Mucosa of rectum (tissue), 2 donors: ENCODE measurements at regions not wholly inside any gene's neighbourhood (a gene's known extent, or its start where the extent isn't known, plus 50 kb on each side); places are given as distances from the start of the nearest gene placed in this dataset.

Source experiments
- H3K27ac ChIP-seq, 2 donors: one replicate each; pipeline ENCODE4 v1.7.0; 2013; ENCODE audit warnings: inconsistent platforms in 2 of 2, low read depth in 2 of 2, low read length in 2 of 2
- H3K27me3 ChIP-seq, 2 donors: one replicate each; pipeline ENCODE4 v1.7.0; 2013; ENCODE audit warnings: low read length in 2 of 2; ENCODE audit not compliant: control insufficient read depth in 2 of 2, insufficient read depth in 2 of 2
- H3K36me3 ChIP-seq, 2 donors: one replicate each; pipeline ENCODE4 v1.7.0; 2013; ENCODE audit warnings: low read length in 2 of 2; ENCODE audit not compliant: control insufficient read depth in 2 of 2, insufficient read depth in 2 of 2
- H3K4me1 ChIP-seq, 2 donors: one replicate each; pipeline ENCODE4 v1.7.0; 2013; ENCODE audit warnings: low read length in 2 of 2, mild to moderate bottlenecking in 1 of 2; ENCODE audit not compliant: control insufficient read depth in 2 of 2, insufficient read depth in 2 of 2
- H3K4me3 ChIP-seq, 2 donors: one replicate each; pipeline ENCODE4 v1.7.0; 2013; ENCODE audit warnings: low read length in 2 of 2
- H3K9ac ChIP-seq, 2 donors: one replicate each; pipeline ENCODE4 v1.7.0; 2013; ENCODE audit warnings: low read length in 2 of 2, low read depth in 1 of 2, mild to moderate bottlenecking in 1 of 2
- H3K9me3 ChIP-seq, 2 donors: one replicate each; pipeline ENCODE4 v1.7.0; 2013; ENCODE audit warnings: low read length in 2 of 2; ENCODE audit not compliant: control insufficient read depth in 2 of 2
- donor health status: healthy.
- donor health status: Normal muscosa, but diverticular disease.

- Histone ChIP-seq H3K36me3 (no peaks in the 10 kb centered on the region), H3K27ac (no peak overlapping the region), H3K4me3 (no peak overlapping the region), H3K9me3 (no peaks in the 10 kb centered on the region), H3K9ac (no peak overlapping the region), H3K4me1 (no peaks in the 10 kb centered on the region), H3K27me3 (no peaks in the 10 kb centered on the region)
These were observed 153.9 kb upstream of the PCBD1 start for GRCh38 chr10:71042216-71042615.

- H3K27me3 ChIP-seq: no peaks in the 10 kb centered on the region
- no peak overlapping the region for H3K27ac ChIP-seq
- H3K4me3 ChIP-seq: no peak overlapping the region
- H3K9ac ChIP-seq: no peak overlapping the region
- H3K36me3 ChIP-seq: no peaks in the 10 kb centered on the region
- no peaks in the 10 kb centered on the region for H3K9me3 ChIP-seq
- no peaks in the 10 kb centered on the region for H3K4me1 ChIP-seq
These were observed 154.3 kb upstream of the PCBD1 start for GRCh38 chr10:71042699-71043098.

GRCh38 chr10:71043858-71044257, 155.5 kb upstream of the PCBD1 start:
- Histone ChIP-seq H3K4me1 (no peaks in the 10 kb centered on the region), H3K36me3 (no peaks in the 10 kb centered on the region), H3K4me3 (no peak overlapping the region), H3K9ac (no peak overlapping the region), H3K27me3 (no peaks in the 10 kb centered on the region), H3K27ac (no peak overlapping the region), H3K9me3 (no peaks in the 10 kb centered on the region)

GRCh38 chr10:71044720-71045119, 156.4 kb upstream of the PCBD1 start:
- H3K36me3 ChIP-seq: no peaks in the 10 kb centered on the region
- H3K9me3 ChIP-seq: no peaks in the 10 kb centered on the region
- no peak overlapping the region for H3K4me3 ChIP-seq
- H3K9ac ChIP-seq: no peak overlapping the region
- H3K27ac ChIP-seq: no peak overlapping the region
- H3K4me1 ChIP-seq: no peaks in the 10 kb centered on the region
- H3K27me3 ChIP-seq: no peaks in the 10 kb centered on the region

- no peaks in the 10 kb centered on the region for H3K9me3 ChIP-seq
- no peaks in the 10 kb centered on the region for H3K27me3 ChIP-seq
- H3K4me1 ChIP-seq: no peaks in the 10 kb centered on the region
- no peaks in the 10 kb centered on the region for H3K36me3 ChIP-seq
- H3K4me3 ChIP-seq: no peak overlapping the region
- no peak overlapping the region for H3K27ac ChIP-seq
- no peak overlapping the region for H3K9ac ChIP-seq
These were observed 156.9 kb upstream of the PCBD1 start for GRCh38 chr10:71045204-71045809.

- no peaks in the 10 kb centered on the region for H3K27me3 ChIP-seq
- no peak overlapping the region for H3K27ac ChIP-seq
- H3K9me3 ChIP-seq: no peaks in the 10 kb centered on the region
- H3K4me1 ChIP-seq: no peaks in the 10 kb centered on the region
- H3K9ac ChIP-seq: no peak overlapping the region
- H3K36me3 ChIP-seq: no peaks in the 10 kb centered on the region
- no peak overlapping the region for H3K4me3 ChIP-seq
These were observed 157.6 kb upstream of the PCBD1 start for GRCh38 chr10:71045936-71046335.

GRCh38 chr10:71046747-71047146, 158.4 kb upstream of the PCBD1 start:
- H3K9me3 ChIP-seq: no peaks in the 10 kb centered on the region
- no peak overlapping the region for H3K4me3 ChIP-seq
- no peaks in the 10 kb centered on the region for H3K36me3 ChIP-seq
- no peak overlapping the region for H3K9ac ChIP-seq
- H3K27me3 ChIP-seq: peaks cover 0 to under 1% of the 10 kb centered on the region in 2 donors
- H3K4me1 ChIP-seq: no peaks in the 10 kb centered on the region
- H3K27ac ChIP-seq: no peak overlapping the region

- Histone ChIP-seq H3K4me3 (no peak overlapping the region), H3K9ac (no peak overlapping the region), H3K27me3 (peaks cover 0 to 4% of the 10 kb centered on the region in 2 donors), H3K4me1 (no peaks in the 10 kb centered on the region), H3K36me3 (no peaks in the 10 kb centered on the region), H3K9me3 (no peaks in the 10 kb centered on the region), H3K27ac (no peak overlapping the region)
These were observed 160.7 kb upstream of the PCBD1 start for GRCh38 chr10:71048971-71049615.

- no peak overlapping the region for H3K4me3 ChIP-seq
- peaks cover 0 to 4% of the 10 kb centered on the region in 2 donors for H3K27me3 ChIP-seq
- no peak overlapping the region for H3K27ac ChIP-seq
- H3K9ac ChIP-seq: no peak overlapping the region
- H3K4me1 ChIP-seq: no peaks in the 10 kb centered on the region
- no peaks in the 10 kb centered on the region for H3K36me3 ChIP-seq
- no peaks in the 10 kb centered on the region for H3K9me3 ChIP-seq
These were observed 161.6 kb upstream of the PCBD1 start for GRCh38 chr10:71049994-71050393.

- H3K9me3 ChIP-seq: no peaks in the 10 kb centered on the region
- H3K27me3 ChIP-seq: peaks cover 0 to 4% of the 10 kb centered on the region in 2 donors
- H3K27ac ChIP-seq: no peak overlapping the region
- H3K4me1 ChIP-seq: no peaks in the 10 kb centered on the region
- H3K36me3 ChIP-seq: no peaks in the 10 kb centered on the region
- H3K4me3 ChIP-seq: no peak overlapping the region
- H3K9ac ChIP-seq: no peak overlapping the region
These were observed 160.2 kb upstream of the UNC5B start for GRCh38 chr10:71052076-71052660.
